NT2/D1 (cell line): ENCODE measurements at regions not wholly inside any gene's neighbourhood (a gene's known extent, or its start where the extent isn't known, plus 50 kb on each side); places are given as distances from the start of the nearest gene placed in this dataset.

ENCODE experiments used
- SUZ12 ChIP-seq: IDR thresholded peaks from 2 replicates; pipeline ENCODE4 v1.6.1; 2011; ENCODE audit not compliant: insufficient read length, insufficient read depth; ENCODE audit errors: extremely low read depth
- YY1 ChIP-seq: IDR thresholded peaks from 2 replicates; pipeline ENCODE4 v1.6.1; 2011; ENCODE audit not compliant: insufficient read length, insufficient read depth
- ZNF274 ChIP-seq: IDR thresholded peaks from 2 replicates; pipeline ENCODE4 v1.6.1; 2011; ENCODE audit warnings: mild to moderate bottlenecking, low read depth, low read length

DNA sequence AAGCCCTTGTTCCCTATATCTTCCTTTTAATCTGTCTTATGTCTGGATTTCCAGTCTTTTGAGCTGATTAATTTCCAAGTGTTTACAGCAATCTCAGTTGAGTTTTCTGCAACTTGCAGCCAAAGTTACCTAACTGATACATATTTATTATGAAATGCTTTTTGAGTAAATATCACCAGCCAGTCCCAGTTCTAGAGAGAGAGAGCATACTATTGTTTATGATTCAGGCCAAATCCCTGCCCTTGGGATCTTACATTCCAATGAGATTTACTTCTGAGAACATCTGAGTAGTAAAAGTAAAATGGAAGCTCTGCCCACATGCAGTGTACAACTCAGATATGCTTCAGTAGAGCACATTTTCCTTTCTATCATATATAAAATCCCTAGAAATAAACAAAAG is 661.7 kb downstream of the KCTD16 start:
- no peak for TF ChIP-seq YY1
- TF ChIP-seq SUZ12, result no peak
- no peak for TF ChIP-seq ZNF274
